ENCODE measurements at regions not wholly inside any gene's neighbourhood (a gene's known extent, or its start where the extent isn't known, plus 50 kb on each side); places are given as distances from the start of the nearest gene placed in this dataset.

DNA sequence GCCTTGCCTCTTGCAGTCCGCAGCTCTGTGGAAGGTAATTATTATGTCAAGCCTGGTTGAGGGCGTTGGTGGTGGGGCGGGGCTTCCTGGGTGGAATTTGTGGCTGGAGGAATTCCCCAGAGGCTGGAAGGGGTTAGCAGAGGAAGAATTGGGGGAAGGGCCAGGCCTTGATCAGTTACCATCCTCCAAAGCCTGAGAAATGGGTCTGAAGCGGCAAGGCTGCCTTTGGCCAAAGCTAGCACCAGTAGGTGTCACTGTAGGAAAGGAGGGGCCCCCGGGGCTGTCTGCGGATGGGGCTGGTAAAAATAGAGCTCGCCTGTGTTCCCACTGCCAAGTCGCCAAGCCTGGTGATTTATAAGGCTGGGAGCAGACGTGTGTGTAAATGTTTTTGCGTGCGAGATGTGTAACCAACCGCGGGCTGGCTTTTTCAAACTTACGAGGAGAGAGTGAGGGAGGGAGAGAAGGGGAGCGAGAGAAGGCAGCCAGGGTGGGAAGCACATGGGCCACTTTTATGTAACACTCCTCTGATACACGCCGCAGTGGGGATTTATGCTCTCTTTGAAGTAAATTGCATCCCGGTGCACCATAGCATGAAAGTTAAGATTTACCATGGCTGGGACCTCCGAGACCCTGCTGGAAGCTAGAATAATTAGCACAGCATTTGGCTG lies 367.0 kb downstream of the BCOR start (continued):
- TF ChIP-seq TRIM28 (IDR thresholded peaks at IDR 0.05; ENCODE audit: borderline replicate concordance, low read length) (no peak), ZNF544 (tag by site-specific recombination; IDR thresholded peaks at IDR 0.05) (no peak), ZNF654 (tag by site-specific recombination; IDR thresholded peaks at IDR 0.05; ENCODE audit: low read depth) (peak; percentile 86), ZFP69B (tag by site-specific recombination; IDR thresholded peaks at IDR 0.05) (no peak), ZNF558 (tag by site-specific recombination; IDR thresholded peaks at IDR 0.05) (no peak), REST (tag by site-specific recombination; IDR thresholded peaks at IDR 0.05) (no peak), ZBTB10 (tag by site-specific recombination; IDR thresholded peaks at IDR 0.05) (0 out of 2 replicates have a peak, but pooled peaks have one; percentile 37), ZNF214 (tag by site-specific recombination; IDR thresholded peaks at IDR 0.05; ENCODE audit: borderline replicate concordance) (no peak), EGR2 (tag by site-specific recombination; IDR thresholded peaks at IDR 0.05; ENCODE audit: low read depth) (0 out of 2 replicates have a peak, but pooled peaks have one; percentile 5), ZNF132 (tag by site-specific recombination; IDR thresholded peaks at IDR 0.05; ENCODE audit: borderline replicate concordance) (no peak), KLF7 (tag by site-specific recombination; IDR thresholded peaks at IDR 0.05; ENCODE audit: borderline replicate concordance) (no peak), SP2 (tag by site-specific recombination; IDR thresholded peaks at IDR 0.05) (no peak), ZNF311 (tag by site-specific recombination; IDR thresholded peaks at IDR 0.05; ENCODE audit: borderline replicate concordance) (no peak), ZNF394 (tag by site-specific recombination; IDR thresholded peaks at IDR 0.05; ENCODE audit: borderline replicate concordance) (no peak), ZBTB20 (tag by site-specific recombination; IDR thresholded peaks at IDR 0.05) (peak; percentile 16; the same call in 1 of the 2 replicates), ZNF48 (tag by site-specific recombination; IDR thresholded peaks at IDR 0.05) (no peak), PRDM10 (tag by site-specific recombination; IDR thresholded peaks at IDR 0.05) (peak; percentile 33; the same call in 1 of the 2 replicates), ZBTB21 (tag by site-specific recombination; IDR thresholded peaks at IDR 0.05) (no peak), BCL11B (tag by site-specific recombination; IDR thresholded peaks at IDR 0.05; ENCODE audit: low read depth) (no peak), ZNF16 (tag by site-specific recombination; IDR thresholded peaks at IDR 0.05; ENCODE audit: low read depth) (no peak)
- TF ChIP-seq, protein P1, sequence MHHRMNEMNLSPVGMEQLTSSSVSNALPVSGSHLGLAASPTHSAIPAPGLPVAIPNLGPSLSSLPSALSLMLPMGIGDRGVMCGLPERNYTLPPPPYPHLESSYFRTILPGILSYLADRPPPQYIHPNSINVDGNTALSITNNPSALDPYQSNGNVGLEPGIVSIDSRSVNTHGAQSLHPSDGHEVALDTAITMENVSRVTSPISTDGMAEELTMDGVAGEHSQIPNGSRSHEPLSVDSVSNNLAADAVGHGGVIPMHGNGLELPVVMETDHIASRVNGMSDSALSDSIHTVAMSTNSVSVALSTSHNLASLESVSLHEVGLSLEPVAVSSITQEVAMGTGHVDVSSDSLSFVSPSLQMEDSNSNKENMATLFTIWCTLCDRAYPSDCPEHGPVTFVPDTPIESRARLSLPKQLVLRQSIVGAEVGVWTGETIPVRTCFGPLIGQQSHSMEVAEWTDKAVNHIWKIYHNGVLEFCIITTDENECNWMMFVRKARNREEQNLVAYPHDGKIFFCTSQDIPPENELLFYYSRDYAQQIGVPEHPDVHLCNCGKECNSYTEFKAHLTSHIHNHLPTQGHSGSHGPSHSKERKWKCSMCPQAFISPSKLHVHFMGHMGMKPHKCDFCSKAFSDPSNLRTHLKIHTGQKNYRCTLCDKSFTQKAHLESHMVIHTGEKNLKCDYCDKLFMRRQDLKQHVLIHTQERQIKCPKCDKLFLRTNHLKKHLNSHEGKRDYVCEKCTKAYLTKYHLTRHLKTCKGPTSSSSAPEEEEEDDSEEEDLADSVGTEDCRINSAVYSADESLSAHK (tag by site-specific recombination; IDR thresholded peaks at IDR 0.05), result no peak
- TF ChIP-seq, protein P2, sequence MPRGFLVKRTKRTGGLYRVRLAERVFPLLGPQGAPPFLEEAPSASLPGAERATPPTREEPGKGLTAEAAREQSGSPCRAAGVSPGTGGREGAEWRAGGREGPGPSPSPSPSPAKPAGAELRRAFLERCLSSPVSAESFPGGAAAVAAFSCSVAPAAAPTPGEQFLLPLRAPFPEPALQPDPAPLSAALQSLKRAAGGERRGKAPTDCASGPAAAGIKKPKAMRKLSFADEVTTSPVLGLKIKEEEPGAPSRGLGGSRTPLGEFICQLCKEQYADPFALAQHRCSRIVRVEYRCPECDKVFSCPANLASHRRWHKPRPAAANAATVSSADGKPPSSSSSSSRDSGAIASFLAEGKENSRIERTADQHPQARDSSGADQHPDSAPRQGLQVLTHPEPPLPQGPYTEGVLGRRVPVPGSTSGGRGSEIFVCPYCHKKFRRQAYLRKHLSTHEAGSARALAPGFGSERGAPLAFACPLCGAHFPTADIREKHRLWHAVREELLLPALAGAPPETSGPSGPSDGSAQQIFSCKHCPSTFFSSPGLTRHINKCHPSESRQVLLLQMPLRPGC (tag by site-specific recombination; IDR thresholded peaks at IDR 0.05), result no peak
- TF ChIP-seq, protein P3, sequence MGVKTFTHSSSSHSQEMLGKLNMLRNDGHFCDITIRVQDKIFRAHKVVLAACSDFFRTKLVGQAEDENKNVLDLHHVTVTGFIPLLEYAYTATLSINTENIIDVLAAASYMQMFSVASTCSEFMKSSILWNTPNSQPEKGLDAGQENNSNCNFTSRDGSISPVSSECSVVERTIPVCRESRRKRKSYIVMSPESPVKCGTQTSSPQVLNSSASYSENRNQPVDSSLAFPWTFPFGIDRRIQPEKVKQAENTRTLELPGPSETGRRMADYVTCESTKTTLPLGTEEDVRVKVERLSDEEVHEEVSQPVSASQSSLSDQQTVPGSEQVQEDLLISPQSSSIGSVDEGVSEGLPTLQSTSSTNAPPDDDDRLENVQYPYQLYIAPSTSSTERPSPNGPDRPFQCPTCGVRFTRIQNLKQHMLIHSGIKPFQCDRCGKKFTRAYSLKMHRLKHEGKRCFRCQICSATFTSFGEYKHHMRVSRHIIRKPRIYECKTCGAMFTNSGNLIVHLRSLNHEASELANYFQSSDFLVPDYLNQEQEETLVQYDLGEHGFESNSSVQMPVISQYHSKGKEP (tag by site-specific recombination; IDR thresholded peaks at IDR 0.05), result no peak

All from HEK293 (cell line).